ENCODE measurements at regions not wholly inside any gene's neighbourhood (a gene's known extent, or its start where the extent isn't known, plus 50 kb on each side); places are given as distances from the start of the nearest gene placed in this dataset.
"Not testable (repeated sequence)": the region's sequence is repeated elsewhere in the genome, so short reads cannot be mapped to it uniquely, and the experiment has no call there.

- no peak for DNase-seq
These were observed 63.5 kb downstream of the SPATA31D1 start for GRCh38 chr9:82052081-82052480.

GRCh38 chr9:82054264-82055015, 65.9 kb downstream of the SPATA31D1 start:
- no peak for DNase-seq

GRCh38 chr9:82057805-82058204, 69.2 kb downstream of the SPATA31D1 start:
- DNase-seq = no peak

GRCh38 chr9:82061801-82062200, 73.2 kb downstream of the SPATA31D1 start:
- not testable (repeated sequence) for DNase-seq

- no peak for DNase-seq
These were observed 73.7 kb downstream of the SPATA31D1 start for GRCh38 chr9:82062245-82062644.

- DNase-seq = no peak
These were observed 85.3 kb downstream of the SPATA31D1 start for GRCh38 chr9:82073551-82074543.

GRCh38 chr9:82080265-82080664, 91.7 kb downstream of the SPATA31D1 start:
- no peak for DNase-seq

- DNase-seq = no peak
These were observed 92.9 kb downstream of the SPATA31D1 start for GRCh38 chr9:82081496-82081895.

GRCh38 chr9:82082563-82082962, 94.0 kb downstream of the SPATA31D1 start:
- no peak for DNase-seq

GRCh38 chr9:82088591-82088990, 100.0 kb downstream of the SPATA31D1 start:
- DNase-seq = no peak

GRCh38 chr9:82090046-82090445, 101.5 kb downstream of the SPATA31D1 start:
- DNase-seq = no peak

GRCh38 chr9:82091100-82091499, 102.5 kb downstream of the SPATA31D1 start:
- no peak for DNase-seq

GRCh38 chr9:82091610-82092009, 103.0 kb downstream of the SPATA31D1 start:
- no peak for DNase-seq

GRCh38 chr9:82101475-82101874, 112.9 kb downstream of the SPATA31D1 start:
- DNase-seq = no peak

- DNase-seq = no peak
These were observed 115.7 kb downstream of the SPATA31D1 start for GRCh38 chr9:82104252-82104651.

- DNase-seq = no peak
These were observed 117.2 kb downstream of the SPATA31D1 start for GRCh38 chr9:82105729-82106128.

GRCh38 chr9:82106536-82106935, 118.0 kb downstream of the SPATA31D1 start:
- no peak for DNase-seq

- DNase-seq = no peak
These were observed 119.9 kb downstream of the SPATA31D1 start for GRCh38 chr9:82108474-82108873.

- DNase-seq = no peak
These were observed 120.4 kb downstream of the SPATA31D1 start for GRCh38 chr9:82108941-82109340.

- DNase-seq = no peak
These were observed 121.1 kb downstream of the SPATA31D1 start for GRCh38 chr9:82109626-82110025.

GRCh38 chr9:82110881-82111280, 122.3 kb downstream of the SPATA31D1 start:
- DNase-seq = no peak

- no peak for DNase-seq
These were observed 126.8 kb downstream of the SPATA31D1 start for GRCh38 chr9:82115331-82115730.

- no peak for DNase-seq
These were observed 127.3 kb downstream of the SPATA31D1 start for GRCh38 chr9:82115900-82116299.

- no peak for DNase-seq
These were observed 128.0 kb downstream of the SPATA31D1 start for GRCh38 chr9:82116556-82116955.

Measured in DMS 273 treated with DMSO at 0.1 percent for 48 hours (cell line).